WI38 (cell line): ENCODE measurements at regions not wholly inside any gene's neighbourhood (a gene's known extent, or its start where the extent isn't known, plus 50 kb on each side); places are given as distances from the start of the nearest gene placed in this dataset.
A peak's percentile ranks its signal among the peaks of the same experiment; 100 is the strongest.

ENCODE experiments used
- H3K4me3 ChIP-seq: 2 replicates; pipeline ENCODE4 v1.5.1; 2011; ENCODE audit warnings: low read depth, mild to moderate bottlenecking, control low read depth, low read length
- TF ChIP-seq, protein P1 (sequence below): IDR thresholded peaks from 2 replicates; pipeline ENCODE4 v1.5.1; 2012; ENCODE audit warnings: low read depth, mild to moderate bottlenecking, control low read depth, low read length

GRCh38 chr15:79190093-79190492 lies 92.4 kb upstream of the ANKRD34C start:
- H3K4me3 ChIP-seq: no peak overlapping the region
- TF ChIP-seq, protein P1, sequence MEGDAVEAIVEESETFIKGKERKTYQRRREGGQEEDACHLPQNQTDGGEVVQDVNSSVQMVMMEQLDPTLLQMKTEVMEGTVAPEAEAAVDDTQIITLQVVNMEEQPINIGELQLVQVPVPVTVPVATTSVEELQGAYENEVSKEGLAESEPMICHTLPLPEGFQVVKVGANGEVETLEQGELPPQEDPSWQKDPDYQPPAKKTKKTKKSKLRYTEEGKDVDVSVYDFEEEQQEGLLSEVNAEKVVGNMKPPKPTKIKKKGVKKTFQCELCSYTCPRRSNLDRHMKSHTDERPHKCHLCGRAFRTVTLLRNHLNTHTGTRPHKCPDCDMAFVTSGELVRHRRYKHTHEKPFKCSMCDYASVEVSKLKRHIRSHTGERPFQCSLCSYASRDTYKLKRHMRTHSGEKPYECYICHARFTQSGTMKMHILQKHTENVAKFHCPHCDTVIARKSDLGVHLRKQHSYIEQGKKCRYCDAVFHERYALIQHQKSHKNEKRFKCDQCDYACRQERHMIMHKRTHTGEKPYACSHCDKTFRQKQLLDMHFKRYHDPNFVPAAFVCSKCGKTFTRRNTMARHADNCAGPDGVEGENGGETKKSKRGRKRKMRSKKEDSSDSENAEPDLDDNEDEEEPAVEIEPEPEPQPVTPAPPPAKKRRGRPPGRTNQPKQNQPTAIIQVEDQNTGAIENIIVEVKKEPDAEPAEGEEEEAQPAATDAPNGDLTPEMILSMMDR: no peak

GRCh38 chr15:79186616-79187015 lies 95.9 kb upstream of the ANKRD34C start:
- TF ChIP-seq, protein P1: no peak
- H3K4me3 ChIP-seq: no peak overlapping the region

DNA sequence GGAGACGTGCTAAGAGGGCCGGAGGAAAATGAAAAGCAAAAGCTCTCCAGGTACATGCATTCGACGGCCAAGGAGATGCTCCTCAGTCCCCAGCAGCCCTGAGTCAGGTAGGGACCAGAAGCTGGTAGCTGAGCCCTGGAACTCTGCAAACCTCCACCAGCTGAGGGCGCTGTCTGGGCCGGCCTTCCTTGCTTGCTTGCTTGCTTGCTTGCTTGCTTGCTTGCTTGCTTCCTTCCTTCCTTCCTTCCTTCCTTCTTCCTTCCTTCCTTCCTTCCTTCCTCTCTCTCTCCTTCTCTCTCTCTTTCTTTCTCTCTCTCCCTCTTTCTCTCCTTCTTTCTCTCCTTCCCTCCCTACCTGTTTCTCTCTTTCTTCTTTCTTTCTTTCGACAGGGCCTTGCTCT lies 94.6 kb upstream of the RASGRF1 start:
- TF ChIP-seq, protein P1: peak; percentile 17; the same call in 1 of the 2 replicates
- H3K4me3 ChIP-seq: no peak overlapping the region

GRCh38 chr15:79184465-79184892 lies 93.9 kb upstream of the RASGRF1 start:
- TF ChIP-seq, protein P1: peak; percentile 97
- H3K4me3 ChIP-seq: no peak overlapping the region

DNA sequence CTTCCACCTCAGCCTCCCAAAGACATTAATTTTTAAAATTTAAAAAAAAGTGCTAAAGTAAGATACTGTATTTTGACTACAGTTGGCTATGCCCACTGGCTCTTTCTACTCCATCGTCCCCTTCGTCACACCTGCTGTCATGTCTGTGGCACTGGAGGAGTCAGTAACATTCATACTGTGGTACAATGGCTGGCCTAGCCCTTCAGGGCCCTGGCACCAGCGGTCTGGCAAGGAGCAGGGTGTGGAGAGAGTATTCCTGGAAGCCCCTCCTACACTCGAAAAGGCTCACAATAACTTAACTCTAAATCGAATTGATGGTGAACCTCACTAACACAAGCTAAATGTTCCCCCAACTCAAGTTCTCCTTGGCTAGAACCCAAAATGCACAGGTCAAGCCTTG lies 89.7 kb upstream of the RASGRF1 start:
- TF ChIP-seq, protein P1: no peak
- no peak overlapping the region for H3K4me3 ChIP-seq

DNA sequence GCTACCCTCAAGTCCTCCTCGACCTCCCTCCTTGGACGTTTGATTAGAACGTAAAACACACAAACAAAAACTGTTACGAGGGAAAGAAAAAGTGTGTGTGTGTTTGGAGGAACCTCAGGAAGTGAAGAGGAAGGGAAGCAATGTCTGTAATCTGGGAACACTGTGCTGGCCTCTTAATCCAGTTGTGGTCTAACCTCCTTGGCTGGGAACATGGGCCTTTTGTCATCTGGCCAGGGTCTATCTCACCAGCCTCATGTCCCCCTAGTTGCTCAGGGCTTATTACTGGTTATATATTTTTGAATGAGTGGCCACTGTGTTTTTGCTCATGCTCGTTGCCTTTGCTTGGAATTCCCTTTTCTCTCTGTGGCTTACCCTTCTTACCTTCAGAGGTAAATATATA lies 89.0 kb upstream of the RASGRF1 start:
- TF ChIP-seq, protein P1: no peak
- no peak overlapping the region for H3K4me3 ChIP-seq

- TF ChIP-seq, protein P1: no peak
- H3K4me3 ChIP-seq: no peak overlapping the region
Observed at GRCh38 chr15:79179108-79179561, 88.6 kb upstream of the RASGRF1 start.
